Hepatocyte (in vitro differentiated cells): ENCODE measurements at regions not wholly inside any gene's neighbourhood (a gene's known extent, or its start where the extent isn't known, plus 50 kb on each side); places are given as distances from the start of the nearest gene placed in this dataset.

Source experiments
- CTCF ChIP-seq: fragments of 200-600 bp; sonication (generic); IDR thresholded peaks from 2 replicates; pipeline ENCODE4 v1.5.1; 2016; ENCODE audit warnings: antibody characterized with exemption, mild to moderate bottlenecking; ENCODE audit not compliant: poor library complexity
- EZH2 ChIP-seq: fragments of 200-600 bp; sonication (generic); IDR thresholded peaks from 2 replicates; pipeline ENCODE4 v1.6.1; 2016; ENCODE audit warnings: antibody characterized with exemption, mild to moderate bottlenecking, borderline replicate concordance
- EZH2phosphoT487 ChIP-seq: fragments of 200-600 bp; sonication (generic); IDR thresholded peaks from one replicate; pipeline ENCODE4 v1.6.1; 2018; ENCODE audit warnings: antibody characterized with exemption, mild to moderate bottlenecking, low read depth, moderate library complexity; ENCODE audit not compliant: unreplicated experiment, severe bottlenecking

- TF ChIP-seq CTCF (no peak), EZH2 (no peak), EZH2phosphoT487 (no peak)
Measured at GRCh38 chr6:53433261-53433950, 84.7 kb upstream of the ELOVL5 start.
